ENCODE measurements at regions not wholly inside any gene's neighbourhood (a gene's known extent, or its start where the extent isn't known, plus 50 kb on each side); places are given as distances from the start of the nearest gene placed in this dataset.

DNA sequence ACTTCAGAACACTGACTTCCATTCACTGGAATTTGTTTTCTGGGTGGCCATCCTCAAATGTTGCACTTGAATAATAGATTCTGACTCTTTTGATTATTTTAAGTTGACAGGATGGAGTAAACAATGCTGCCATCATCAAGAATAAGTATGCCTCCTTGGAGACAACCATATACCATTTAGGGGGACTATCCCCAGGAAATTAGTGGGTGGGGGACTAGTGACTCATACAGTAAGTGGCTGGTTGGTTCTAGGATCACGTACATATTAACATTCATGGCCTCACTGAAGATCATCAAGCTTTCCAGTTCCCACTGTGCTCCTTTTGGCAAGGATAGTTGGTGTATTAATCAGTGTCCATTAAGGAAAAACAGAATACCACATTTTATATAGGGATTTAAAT lies 615.2 kb downstream of the CCSER2 start:
- TF ChIP-seq ZNF416 (tag by site-specific recombination; IDR thresholded peaks at IDR 0.05): no peak
- TF ChIP-seq, protein P1, sequence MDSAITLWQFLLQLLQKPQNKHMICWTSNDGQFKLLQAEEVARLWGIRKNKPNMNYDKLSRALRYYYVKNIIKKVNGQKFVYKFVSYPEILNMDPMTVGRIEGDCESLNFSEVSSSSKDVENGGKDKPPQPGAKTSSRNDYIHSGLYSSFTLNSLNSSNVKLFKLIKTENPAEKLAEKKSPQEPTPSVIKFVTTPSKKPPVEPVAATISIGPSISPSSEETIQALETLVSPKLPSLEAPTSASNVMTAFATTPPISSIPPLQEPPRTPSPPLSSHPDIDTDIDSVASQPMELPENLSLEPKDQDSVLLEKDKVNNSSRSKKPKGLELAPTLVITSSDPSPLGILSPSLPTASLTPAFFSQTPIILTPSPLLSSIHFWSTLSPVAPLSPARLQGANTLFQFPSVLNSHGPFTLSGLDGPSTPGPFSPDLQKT (IDR thresholded peaks at IDR 0.05; ENCODE audit: borderline replicate concordance, low read depth, low read length): no peak
- TF ChIP-seq ZNF785 (tag by site-specific recombination; IDR thresholded peaks at IDR 0.05): no peak
- no peak for TF ChIP-seq ZNF544 (tag by site-specific recombination; IDR thresholded peaks at IDR 0.05)
- no peak for TF ChIP-seq ZNF629 (tag by site-specific recombination; IDR thresholded peaks at IDR 0.05)
- TF ChIP-seq, protein P2, sequence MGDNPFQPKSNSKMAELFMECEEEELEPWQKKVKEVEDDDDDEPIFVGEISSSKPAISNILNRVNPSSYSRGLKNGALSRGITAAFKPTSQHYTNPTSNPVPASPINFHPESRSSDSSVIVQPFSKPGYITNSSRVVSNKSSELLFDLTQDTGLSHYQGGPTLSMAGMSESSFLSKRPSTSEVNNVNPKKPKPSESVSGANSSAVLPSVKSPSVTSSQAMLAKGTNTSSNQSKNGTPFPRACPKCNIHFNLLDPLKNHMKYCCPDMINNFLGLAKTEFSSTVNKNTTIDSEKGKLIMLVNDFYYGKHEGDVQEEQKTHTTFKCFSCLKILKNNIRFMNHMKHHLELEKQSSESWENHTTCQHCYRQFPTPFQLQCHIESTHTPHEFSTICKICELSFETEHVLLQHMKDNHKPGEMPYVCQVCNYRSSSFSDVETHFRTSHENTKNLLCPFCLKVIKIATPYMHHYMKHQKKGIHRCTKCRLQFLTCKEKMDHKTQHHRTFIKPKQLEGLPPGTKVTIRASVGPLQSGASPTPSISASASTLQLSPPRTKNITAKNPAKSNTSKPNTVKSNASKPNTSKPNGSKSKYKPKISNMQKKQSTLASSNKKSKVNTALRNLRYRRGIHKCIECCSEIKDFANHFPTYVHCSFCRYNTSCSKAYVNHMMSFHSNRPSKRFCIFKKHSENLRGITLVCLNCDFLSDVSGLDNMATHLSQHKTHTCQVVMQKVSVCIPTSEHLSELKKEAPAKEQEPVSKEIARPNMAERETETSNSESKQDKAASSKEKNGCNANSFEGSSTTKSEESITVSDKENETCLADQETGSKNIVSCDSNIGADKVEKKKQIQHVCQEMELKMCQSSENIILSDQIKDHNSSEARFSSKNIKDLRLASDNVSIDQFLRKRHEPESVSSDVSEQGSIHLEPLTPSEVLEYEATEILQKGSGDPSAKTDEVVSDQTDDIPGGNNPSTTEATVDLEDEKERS (tag by site-specific recombination; IDR thresholded peaks at IDR 0.05): no peak
- TF ChIP-seq YY1 (tag by site-specific recombination; IDR thresholded peaks at IDR 0.05): no peak
